GM19468 (cell line): ENCODE measurements at regions not wholly inside any gene's neighbourhood (a gene's known extent, or its start where the extent isn't known, plus 50 kb on each side); places are given as distances from the start of the nearest gene placed in this dataset.
"Not testable (repeated sequence)": the region's sequence is repeated elsewhere in the genome, so short reads cannot be mapped to it uniquely, and the experiment has no call there.

Experiments used
- ATAC-seq: cut with Tn5 transposase; IDR thresholded peaks from one replicate; pipeline ENCODE4 v1.9.1; 2021; ENCODE audit warnings: mild to moderate bottlenecking, moderate library complexity, moderate number of reproducible peaks; ENCODE audit not compliant: unreplicated experiment; ENCODE audit errors: extremely low read depth

DNA sequence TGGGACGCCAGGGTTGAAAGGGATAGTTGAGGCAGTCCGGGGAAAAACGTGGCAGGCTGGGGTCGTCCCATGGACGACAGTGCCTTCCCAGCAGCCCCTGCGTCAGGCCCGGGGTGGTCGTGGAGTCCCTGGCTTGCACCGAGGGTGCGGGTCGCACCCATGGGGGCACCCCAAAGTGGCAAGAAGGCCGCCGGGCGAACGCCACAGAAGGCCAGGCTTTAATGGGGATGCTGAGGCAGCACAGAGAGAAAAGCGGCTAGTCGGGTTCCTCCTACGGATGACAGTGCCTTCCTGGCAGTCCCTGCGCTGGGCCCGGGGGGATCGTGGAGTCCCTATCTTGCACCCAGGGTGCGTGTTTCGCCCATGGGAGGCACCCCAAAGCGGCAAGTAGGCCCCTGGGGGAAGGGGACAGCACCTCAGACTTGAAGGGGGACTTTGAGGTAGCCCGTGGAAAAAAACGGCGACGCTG lies 158.6 kb upstream of the ALG10B start:
- no peak for ATAC-seq

- no peak for ATAC-seq
Observed at GRCh38 chr12:38158428-38159091, 158.0 kb upstream of the ALG10B start.

DNA sequence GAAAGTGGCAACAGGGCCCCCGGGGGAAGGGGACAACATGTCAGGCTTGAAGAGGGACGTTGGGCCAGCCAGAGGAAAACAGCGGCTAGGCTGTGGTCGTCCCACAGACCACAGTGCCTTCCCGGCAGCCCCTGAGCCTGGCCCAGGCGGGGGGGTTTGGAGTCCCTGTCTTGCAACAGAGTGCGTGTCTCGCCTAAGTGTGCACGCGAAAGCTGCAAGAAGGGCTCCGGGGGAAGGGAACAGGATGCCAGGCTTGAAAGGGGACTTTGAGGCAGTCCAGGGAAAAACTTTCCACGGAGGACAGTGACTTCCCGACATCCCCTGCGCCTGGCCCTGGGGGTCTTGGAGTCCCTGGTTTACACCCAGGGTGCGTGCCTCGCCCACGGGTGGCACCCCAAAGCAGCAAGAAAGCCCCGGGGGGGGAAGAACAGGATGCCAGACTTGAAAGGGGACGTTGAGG lies 157.5 kb upstream of the ALG10B start:
- ATAC-seq = no peak

- no peak for ATAC-seq
Observed at GRCh38 chr12:38159591-38160317, 156.8 kb upstream of the ALG10B start.

- no peak for ATAC-seq
Observed at GRCh38 chr12:38160318-38161122, 156.1 kb upstream of the ALG10B start.

DNA sequence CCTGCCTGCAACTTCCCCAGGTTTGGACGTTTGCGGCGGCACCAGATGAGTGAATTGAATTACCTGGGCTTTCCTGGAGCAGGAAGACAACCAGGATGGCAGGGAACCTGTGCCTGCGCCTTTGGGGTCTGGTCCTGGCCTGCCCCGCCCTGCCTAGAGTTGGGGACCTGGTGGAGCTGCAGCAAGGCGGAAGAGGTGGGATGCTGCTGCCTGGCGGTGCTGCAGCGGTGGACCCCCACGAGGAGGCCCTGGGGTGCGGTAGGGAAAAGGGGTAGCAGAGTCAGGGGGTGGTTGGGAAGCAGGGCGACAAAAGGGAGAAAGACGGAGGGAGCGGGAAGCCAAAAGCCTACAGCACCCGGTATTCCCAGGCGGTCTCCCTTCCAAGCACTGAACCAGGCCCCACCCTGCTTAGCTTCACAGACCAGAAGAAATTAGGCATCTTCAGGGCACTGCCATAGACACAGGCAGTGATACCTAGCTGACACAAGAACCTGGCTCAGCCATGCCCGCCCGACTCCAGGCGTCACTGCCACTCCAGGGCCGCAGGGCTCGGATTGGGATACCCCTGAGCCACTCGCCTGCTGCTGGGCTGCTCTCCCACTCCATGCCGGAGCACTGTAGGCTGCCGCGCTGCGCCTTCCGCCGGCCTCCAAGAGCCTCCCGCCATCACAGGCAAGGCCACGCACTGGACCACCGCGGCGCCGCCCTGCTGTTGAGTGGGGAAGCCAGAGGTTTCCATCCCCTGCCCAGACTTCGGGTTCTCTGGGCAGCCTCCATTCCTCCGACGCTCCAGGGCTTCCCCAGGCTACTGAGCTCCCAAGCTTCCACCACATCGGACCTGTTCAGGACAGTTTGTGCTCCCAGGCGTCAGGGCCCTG lies 155.2 kb upstream of the ALG10B start:
- ATAC-seq = no peak

DNA sequence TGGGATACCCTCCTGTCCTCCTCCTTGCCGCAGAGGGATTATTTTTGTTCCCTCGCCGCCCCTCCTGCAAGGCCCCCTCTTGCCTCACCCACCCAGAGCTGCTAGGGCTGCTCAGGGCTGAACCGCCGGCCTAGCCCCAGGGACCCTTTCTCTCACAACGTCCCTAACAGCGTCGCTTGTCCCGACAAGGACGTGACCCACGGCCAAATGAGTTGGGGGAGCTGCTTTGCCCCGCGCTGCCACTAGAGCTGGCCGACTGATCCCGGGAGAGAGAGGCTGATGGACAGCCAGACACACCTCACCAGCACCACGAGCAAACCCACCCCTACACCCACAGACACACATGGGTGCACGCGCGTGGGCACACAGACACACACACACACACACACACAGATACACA lies 154.6 kb upstream of the ALG10B start:
- no peak for ATAC-seq

DNA sequence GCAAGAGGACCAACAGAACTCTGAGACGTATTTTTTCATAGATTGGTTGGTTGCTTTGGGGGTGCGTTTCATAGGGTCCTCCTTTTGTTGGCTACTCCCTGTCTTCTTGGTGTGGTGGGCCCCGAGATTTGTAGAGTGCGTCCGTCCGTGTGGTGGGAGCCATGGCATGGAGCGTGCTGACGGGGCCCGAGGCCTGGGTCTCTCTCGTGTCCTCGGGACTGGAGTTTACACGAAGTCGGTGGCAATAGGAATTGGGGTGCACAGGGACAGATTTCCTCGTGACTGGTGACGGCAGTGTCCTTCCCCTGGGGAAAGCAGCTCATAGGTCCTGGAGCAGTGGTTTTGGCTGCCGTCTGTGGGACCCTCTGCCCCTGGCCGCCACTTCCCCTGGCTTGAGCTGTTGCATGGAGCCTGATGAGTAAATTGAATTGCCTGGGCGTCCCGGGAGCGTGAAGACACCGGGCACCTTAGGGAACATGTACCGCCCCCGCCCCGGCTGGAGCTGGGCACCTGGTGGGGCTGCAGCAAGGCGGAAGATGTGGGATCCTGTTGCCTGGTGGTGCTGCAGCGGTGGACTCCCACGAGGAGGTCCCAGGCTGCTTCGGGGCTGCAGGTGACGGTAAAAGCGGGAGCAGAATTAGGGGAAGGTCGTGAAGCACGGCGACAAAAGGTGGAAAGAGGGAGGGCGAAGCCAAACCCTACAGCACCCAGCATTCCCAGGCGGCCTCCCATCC lies 153.7 kb upstream of the ALG10B start:
- no peak for ATAC-seq

- no peak for ATAC-seq
Observed at GRCh38 chr12:38163442-38163801, 153.2 kb upstream of the ALG10B start.

DNA sequence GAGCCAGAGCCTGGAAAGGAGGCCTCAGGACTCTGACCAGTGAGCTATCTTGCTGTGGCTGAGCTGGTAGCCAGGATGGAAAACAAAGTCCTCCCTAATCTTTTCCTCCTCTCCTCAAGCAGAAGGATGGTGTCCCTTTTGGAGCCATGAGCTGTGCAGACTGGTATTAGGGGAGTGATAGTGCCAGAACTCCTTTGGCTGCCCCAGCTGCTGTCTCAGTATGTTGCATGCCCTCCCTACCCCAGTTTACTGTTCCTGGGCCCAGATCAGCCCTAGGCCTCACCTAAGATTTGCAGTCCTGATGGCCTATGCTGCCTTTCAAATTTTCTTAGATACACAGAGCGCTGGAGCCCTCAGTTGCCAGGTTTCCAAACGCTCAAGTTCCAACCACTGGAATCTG lies 150.3 kb upstream of the ALG10B start:
- no peak for ATAC-seq

GRCh38 chr12:38175538-38175937 lies 141.0 kb upstream of the ALG10B start:
- ATAC-seq = no peak

DNA sequence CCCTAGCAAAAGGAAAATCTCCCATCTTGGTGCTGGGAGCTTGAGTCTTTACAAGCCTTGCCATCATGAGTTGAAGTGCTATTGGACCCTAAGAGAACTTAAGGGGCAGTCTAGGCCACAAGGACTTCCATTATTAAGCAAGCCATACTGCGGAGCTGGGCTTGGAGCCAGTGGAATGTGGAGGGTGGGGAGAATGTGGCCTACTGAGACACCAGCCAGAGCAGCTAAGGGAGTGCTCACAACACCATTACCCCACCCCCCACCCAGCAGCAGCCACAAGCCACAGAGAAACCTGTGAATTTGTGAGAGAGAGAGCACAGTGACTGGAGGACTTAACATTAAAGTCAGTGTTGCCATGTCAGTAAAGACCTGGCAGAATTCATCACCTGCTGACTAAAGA lies 133.0 kb upstream of the ALG10B start:
- not testable (repeated sequence) for ATAC-seq

DNA sequence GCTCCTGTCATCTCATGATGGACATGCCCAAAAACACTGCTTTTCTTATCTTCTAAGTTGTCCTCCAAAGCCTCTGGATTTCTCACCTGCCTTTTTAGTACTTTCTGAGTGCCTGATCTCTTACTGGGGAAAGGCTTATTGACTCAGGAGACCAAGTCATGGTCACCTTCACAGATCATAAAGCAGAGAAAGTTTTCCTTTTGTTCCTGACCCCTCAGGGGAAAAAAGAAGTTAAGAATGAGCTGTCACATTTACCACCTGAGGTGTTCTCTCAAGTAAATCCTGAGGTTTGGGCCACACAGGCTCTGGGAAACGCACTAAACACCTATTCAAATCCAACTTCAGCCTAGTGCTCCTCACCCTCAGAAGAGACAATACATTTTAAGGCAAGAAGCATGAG lies 119.3 kb upstream of the ALG10B start:
- not testable (repeated sequence) for ATAC-seq

- no peak for ATAC-seq
Observed at GRCh38 chr12:38201461-38202276, 114.9 kb upstream of the ALG10B start.

- ATAC-seq = no peak
Observed at GRCh38 chr12:38204831-38205230, 111.7 kb upstream of the ALG10B start.

DNA sequence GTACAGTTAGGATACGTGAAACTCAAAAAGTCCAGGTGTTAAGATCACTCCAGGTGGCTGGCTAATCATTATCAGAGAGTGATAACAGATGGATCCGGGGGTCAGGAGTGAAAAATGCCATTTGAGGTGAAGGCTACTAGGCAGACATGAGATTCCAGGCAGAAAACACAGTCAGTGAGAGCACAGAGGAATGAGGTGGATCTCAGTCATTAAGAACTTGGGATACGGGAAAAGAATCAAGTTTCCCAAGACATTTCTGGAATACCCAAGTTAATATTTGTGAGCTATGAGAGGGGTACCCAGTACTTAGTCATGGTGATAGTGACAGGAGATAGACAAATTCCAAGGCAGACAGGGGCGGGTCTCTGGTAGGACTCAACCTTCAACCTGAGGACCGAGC lies 94.6 kb upstream of the ALG10B start:
- ATAC-seq = no peak

DNA sequence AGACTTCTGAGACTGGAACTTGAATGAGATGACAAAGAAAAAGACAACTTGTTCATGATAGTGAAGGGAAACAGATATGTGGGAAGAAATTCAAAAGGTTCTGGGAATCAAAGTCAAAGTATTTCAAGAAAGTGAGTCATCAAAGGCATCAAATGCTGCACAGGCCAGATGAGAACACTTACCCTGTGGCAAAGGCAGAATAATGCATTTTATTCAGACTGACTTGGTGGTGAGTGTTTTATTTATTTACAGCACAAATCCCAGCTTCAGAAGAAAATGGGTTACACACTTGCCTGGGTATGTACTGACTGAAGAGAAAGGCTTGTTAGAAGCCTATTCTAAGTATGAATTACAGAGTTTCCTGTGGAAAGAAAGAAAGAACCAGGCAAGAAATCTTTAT lies 78.2 kb upstream of the ALG10B start:
- not testable (repeated sequence) for ATAC-seq

DNA sequence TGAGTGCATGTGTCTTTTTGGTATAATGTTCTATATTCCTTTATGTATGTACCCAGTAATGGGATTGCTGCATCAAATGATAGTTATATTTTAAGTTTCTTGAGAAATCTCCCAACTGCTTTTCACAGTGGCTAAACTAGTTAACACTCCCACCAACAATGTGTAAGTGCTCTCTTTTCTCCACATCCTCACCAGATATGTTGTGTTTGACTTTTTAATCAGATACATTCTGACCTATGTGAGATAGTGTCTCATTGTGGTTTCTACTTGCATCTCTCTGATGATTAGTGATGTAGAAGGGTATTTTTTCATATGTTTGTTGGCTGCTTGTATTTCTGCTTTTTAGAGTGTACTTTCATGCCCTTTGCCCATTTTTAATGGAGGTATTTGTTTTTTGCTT lies 62.8 kb upstream of the ALG10B start:
- no peak for ATAC-seq

DNA sequence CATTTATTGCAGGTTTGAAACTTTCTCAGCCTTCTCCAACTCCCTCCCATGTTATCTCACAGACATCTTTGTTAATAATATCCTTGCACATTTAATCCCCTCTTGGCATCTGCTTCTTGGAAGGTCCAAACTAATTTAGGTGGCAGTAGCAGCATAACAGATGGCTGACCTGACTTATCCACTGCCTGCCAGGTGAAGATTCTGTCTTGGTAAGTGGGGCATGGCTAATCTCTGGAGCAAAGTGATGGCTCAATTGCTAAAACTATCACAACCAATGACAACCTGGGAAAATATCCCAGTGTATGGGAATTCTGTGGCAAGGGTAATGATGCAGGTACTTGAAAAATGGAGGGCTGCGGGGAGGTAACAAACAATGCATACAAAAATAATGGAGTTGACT lies 58.2 kb upstream of the ALG10B start:
- ATAC-seq = no peak
